ENCODE measurements at regions not wholly inside any gene's neighbourhood (a gene's known extent, or its start where the extent isn't known, plus 50 kb on each side); places are given as distances from the start of the nearest gene placed in this dataset.

DNA sequence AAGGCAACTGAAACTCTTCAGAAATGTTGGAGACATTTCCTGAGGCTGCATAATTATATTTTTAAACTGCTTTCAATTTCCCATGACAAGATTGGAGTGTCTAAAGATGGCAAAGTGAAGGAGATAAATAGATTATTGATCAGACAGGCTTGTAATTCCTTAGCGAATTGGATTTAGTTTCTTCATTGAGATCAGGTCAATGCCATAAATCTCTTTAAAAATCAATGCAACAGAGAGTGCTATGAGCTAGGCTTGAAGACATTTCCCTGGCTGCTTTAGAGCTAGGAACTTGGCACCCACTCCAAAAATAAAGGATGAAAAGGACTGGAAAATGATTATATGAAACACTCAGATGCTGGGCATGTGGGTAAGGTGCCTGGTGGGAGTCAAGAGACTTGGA is 828.4 kb downstream of the TLR4 start:
- no peak for DNase-seq

DNA sequence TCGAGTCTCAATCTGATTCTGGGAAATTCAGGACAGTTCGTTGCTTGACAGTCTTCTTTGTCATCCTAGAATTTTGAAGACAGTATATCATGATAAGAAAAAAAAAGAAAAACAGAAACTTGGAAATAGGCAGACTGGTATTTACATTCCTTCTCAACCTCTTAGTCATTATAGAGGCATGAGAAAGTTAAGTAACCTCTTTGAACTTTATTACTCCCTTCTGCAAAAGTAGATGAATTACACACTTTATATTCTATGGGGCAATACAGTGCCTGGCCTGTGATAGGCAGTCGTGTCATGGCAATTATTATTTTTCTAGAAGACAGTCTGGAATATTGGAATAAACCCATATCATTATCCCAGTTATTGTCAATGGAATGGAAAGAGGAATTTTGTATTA is 828.9 kb downstream of the TLR4 start:
- DNase-seq = no peak

GRCh38 chr9:118533850-118534249 is 829.6 kb downstream of the TLR4 start:
- no peak for DNase-seq

GRCh38 chr9:118536153-118536552 is 832.0 kb downstream of the TLR4 start:
- DNase-seq = no peak

GRCh38 chr9:118538959-118539358 is 830.3 kb downstream of the BRINP1 start:
- DNase-seq = no peak

DNA sequence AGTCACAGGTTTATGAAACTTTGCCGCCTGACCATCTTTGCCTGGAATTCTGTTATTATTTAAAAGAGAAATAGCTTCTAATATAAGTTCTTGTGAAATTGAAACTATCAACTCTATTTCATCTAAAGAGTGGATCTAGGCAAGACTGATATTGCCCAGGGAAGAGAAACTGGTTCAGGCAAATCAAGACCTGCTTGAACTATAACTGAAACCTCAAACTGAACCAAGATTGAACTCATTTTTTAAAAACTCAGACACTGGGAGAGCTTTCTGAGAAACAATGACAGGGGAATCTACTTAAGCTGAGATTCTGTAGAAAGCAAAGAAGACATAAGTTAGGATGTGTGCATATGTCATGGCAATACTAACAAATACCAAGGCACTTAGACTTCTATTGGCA is 815.8 kb downstream of the BRINP1 start:
- DNase-seq = no peak

DNA sequence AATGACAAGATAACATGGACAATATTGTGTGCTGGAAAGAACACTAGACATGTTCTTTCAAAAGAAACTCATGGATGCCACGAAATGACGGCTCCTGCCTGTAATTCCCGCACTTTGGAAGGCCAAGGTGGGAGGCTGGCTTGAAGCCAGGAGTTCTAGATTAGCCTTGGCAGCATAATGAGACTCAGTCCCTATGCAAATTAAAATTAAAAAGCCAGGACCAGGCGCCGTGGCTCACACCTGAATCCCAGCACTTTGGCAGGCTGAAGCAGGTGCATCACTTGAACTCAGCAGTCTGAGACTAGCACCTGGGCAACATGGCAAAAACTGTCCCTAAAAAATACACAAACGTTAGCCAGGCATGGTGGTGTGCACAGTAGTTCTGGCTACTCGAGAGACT is 814.2 kb downstream of the BRINP1 start:
- no peak for DNase-seq

- no peak for DNase-seq
These were observed 811.2 kb downstream of the BRINP1 start for GRCh38 chr9:118558026-118558425.

- DNase-seq = no peak
These were observed 810.3 kb downstream of the BRINP1 start for GRCh38 chr9:118558891-118559290.

GRCh38 chr9:118561051-118561450 is 808.2 kb downstream of the BRINP1 start:
- peak; percentile 40 for DNase-seq

DNA sequence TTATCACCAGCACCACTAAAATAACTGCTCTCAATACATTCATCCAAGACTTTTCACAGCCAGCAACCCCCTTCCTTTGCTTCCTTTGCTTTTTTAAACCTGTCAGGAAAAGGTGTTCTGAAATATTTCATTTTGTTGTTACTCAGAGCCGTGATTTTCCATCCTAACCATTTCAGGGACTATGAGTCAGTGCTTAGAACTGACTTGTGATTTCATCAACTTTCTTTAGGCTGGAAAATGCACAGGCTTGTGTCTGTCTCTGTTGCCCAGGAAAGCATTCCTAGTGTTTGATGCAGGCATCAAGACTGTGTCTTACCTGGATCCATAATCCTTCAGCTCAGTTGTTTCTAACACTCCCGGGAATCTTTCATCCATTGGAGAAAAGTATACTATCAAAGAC is 805.6 kb downstream of the BRINP1 start:
- DNase-seq = no peak

- DNase-seq = no peak
These were observed 801.4 kb downstream of the BRINP1 start for GRCh38 chr9:118567861-118568260.

DNA sequence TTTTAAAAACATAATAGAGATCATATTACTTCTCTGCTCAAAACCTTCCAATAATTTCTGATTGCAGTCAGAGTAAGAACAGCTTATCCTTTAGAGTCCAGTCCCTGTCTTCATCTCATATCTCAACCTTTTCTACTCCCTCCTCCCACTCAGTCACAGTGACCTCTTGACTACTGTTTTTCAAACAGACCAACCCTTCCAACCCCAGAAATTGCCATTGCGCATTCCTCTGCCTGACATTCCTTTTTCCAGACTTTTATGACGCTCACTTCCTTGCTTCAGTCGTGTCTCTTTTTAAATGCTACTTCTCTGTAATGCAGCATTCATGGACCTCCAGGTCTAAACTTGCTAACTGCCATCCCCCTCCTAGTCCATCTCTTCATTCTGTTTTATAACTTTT is 800.5 kb downstream of the BRINP1 start:
- DNase-seq = no peak

GRCh38 chr9:118569148-118569547 is 800.1 kb downstream of the BRINP1 start:
- no peak for DNase-seq

DNA sequence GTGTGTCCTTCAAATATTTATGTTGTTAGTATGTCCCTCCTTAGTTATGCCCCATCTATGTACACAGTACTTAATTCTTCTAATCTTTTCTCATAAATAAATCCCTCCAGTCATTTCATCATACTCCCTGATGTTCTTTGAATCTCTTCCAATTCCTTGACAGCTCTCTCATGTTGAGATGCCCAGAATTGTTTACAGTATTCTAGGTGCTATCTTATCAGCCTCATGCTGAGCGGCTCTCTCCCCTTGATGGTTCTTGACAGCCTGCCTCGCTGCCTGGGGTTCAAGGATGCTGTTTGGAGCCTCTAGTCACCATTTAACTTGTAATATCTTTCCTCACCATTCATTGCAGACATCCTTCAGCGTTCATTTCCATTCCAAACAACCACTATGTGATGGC is 799.2 kb downstream of the BRINP1 start:
- no peak for DNase-seq

DNA sequence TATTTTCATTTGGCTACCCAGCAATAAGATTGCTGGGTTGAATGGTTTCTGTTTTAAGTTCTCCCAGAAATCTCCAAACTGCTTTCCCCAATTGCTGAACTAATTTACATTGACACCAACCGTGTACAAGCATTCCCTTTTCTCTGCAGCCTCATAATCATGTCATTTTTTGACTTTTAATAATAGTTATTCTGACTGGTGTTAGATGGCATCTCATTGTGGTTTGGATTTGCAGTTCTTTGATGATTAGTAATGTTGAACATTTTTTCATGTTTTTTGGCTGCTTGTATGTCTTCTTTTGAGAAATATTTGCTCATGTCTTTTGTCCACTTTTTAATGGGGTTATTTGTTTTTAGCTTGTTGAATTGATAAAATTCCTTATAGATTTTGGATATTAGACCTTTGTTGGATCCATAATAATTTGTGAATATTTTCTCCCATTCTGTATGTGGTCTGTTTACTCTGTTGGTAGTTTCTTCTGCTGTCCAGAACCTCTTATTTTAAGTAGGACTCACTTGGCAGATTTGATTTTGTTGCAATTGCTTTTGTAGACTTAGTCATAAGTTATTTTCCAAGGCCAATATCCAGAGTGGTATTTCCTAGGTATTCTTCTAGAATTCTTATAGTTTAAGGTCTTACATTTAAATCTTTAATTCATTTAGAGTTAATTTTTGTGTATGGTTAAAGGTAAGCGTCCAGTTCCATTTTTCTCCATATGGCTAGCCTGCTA is 793.7 kb downstream of the BRINP1 start:
- no peak for DNase-seq

GRCh38 chr9:118577121-118577520 is 792.1 kb downstream of the BRINP1 start:
- DNase-seq = no peak

GRCh38 chr9:118578467-118578866 is 790.8 kb downstream of the BRINP1 start:
- no peak for DNase-seq

DNA sequence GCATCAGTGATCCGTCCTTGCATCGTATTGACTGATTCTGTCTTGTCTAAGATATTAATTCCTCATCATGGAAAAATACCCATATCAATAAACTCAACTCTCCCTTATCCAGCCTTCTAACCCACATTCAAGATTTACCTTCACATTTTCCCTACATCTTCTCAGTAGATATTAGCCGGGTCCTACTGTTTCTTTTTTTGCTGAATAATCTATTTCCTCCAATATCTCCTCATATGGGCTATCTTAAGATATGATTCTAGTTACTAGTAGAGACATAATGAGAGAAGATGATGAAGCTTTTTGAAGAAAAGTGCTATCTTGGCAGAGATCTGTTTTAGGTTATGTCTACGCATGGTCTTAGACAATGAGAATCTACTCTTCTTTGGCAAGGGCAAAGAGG is 785.8 kb downstream of the BRINP1 start:
- no peak for DNase-seq

DNA sequence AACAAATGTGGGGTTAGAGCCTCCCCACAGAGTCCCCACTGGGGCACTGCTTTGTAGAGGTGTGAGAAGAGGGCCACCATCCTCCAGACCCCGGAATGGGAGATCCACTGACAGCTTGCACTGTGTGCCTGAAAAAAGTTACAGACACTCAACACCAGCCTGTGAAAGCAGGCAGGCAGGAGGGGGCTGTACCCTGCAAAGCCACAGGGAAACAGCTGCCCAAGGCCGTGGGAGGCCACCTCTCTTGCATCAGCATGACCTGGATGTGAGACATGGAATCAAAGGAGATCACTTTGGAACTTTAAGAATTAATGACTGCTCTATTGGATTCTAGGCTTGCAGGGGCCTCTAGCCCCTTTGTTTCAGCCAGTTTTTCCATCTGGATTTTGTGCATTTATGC is 782.3 kb downstream of the BRINP1 start:
- no peak for DNase-seq

GRCh38 chr9:118594428-118594827 is 774.8 kb downstream of the BRINP1 start:
- no peak for DNase-seq

- peak; percentile 19 for DNase-seq
These were observed 773.4 kb downstream of the BRINP1 start for GRCh38 chr9:118595719-118596305.

GRCh38 chr9:118596374-118597015 is 772.7 kb downstream of the BRINP1 start:
- DNase-seq = no peak

DNA sequence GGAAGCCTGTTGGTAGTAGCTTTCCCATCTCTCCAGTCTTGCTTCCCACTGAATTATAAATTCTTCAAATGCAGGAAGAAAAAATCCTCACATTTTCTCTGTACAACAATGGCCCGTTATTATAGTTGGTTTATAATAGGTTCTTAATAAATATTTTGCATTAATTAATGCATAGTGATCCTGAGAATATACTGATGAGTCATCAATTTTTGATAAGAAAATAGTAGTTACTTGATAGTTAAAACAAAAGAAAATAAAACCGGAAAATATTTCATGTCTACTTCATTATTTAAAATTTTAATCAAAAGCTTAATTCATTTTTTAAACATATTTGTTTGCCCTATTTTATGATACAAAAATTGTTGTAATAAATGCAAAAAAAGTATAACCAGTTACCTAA is 762.6 kb downstream of the BRINP1 start:
- no peak for DNase-seq

All from NCI-H2029 (cell line).